ENCODE measurements at regions not wholly inside any gene's neighbourhood (a gene's known extent, or its start where the extent isn't known, plus 50 kb on each side); places are given as distances from the start of the nearest gene placed in this dataset.

DNA sequence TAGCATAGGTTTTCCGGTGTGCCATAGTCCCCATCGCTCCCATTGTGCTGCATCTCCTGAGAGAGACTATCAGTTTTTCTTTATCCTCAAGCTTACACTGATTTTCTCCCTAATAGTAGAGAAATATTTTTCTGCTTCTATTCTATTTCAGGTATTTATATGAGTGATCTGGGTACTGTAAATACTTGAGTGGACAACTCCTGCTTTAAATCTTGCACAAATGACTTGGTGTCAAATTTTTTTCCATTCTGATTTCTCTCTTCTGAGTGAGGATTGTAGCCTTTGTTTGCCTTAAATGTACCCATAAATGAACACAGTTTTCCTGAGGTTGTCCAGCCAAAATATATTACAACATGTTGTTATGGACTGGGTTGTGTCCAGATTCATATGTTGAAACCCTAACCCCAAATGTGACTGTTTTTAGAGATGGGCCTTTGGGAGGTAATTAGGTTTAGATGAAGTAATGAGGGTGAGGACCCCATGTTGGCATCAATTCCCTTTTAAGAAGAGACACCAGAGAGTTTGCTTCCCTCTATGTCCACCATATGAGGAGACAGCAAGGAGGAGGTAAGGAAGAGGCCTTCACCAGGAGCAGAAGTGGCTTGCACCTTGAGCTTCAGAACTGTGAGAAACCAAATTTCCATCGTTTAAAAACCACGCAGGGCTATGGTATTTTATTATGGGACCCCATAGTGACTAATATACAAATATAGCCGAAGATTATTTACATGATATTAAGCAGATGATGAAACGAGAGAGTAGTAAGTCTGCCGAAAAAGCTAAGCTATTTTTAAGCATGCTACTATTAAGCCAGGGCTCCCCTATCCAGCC is 336.4 kb upstream of the MPDZ start:
- H3K27ac ChIP-seq, result no peak overlapping the region
- no peak overlapping the region for H3K4me3 ChIP-seq
- no peak for ATAC-seq (replicated peaks in 6 of 8)
- no peaks in the 10 kb centered on the region for H3K4me1 ChIP-seq (replicated peaks in 1 of 2)
- whole genome bisulfite sequencing, 10 experiments, result 27 to 97% (median 68%) methylated on average over 1 to 6 of the region's 7 CpGs; no CpG with 5 or more reads in 1 of the 10 experiments
- in situ Hi-C loops (cut with MboI; ENCODE audit: low pct_unique_long_range_greater_than_20kb in 2 of 9, low sequenced_read_pairs in 9 of 9, unreplicated experiment in 9 of 9), result no loop called here

DNA sequence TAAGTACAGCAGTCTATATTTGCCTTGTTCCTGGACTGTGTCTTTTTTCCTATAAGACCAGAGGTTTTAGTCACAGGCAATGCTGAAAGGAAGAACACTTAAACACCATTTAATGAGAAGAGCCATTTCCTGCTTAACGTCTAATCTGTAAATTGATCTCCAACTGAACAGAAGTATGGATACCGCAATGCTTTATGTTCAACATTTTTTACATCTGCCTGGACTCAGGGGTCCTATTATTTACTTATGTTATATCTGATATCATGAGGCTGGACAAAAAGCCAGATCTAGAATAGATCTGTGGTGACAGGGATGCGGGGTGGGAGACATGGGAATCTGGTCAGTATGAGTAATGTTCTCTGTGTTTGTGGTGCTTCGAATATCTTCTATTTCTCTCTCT is 334.6 kb upstream of the MPDZ start:
- 60 to 100% (median 92%) methylated on average over 2 to 4 of the region's 4 CpGs; no CpG with 5 or more reads in 1 of the 10 experiments for WGBS, 10 experiments
- in situ Hi-C loops (cut with MboI; ENCODE audit: low pct_unique_long_range_greater_than_20kb in 2 of 9, low sequenced_read_pairs in 9 of 9, unreplicated experiment in 9 of 9), result no loop called here
- no peak overlapping the region for H3K4me3 ChIP-seq
- H3K4me1 ChIP-seq (replicated peaks in 1 of 2), result peaks cover 0 to 1% of the 10 kb centered on the region in 2 donors
- no peak for ATAC-seq (replicated peaks in 6 of 8)
- H3K27ac ChIP-seq, result no peak overlapping the region

DNA sequence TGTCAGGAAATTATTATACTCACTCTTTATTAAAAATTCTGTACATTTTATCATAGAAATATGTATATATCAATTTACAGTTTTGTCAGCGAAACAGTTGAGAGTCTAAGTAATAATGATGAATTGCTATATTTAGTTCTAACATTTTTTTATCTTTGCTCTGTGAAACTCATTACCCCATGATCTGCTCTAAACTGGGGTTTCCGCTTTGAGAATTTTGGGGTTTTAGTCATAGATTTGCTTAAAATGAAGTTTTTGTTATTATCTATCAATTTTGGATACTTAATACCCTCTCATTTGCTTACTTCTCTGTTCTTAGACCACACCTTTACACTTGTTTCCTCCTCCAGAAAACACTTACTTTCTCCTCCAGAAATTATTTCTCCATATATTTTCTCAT is 333.8 kb upstream of the MPDZ start:
- WGBS, 10 experiments, result 25 to 100% (median 89%) methylated on average over 1 to 2 of the region's 2 CpGs; no CpG with 5 or more reads in 1 of the 10 experiments
- ATAC-seq (replicated peaks in 6 of 8), result no peak
- in situ Hi-C loops (cut with MboI; ENCODE audit: low pct_unique_long_range_greater_than_20kb in 2 of 9, low sequenced_read_pairs in 9 of 9, unreplicated experiment in 9 of 9), result no loop called here

GRCh38 chr9:13608451-13608850 is 329.0 kb upstream of the MPDZ start:
- Histone ChIP-seq H3K4me1 (replicated peaks in 1 of 2) (peaks cover 15 to 16% of the 10 kb centered on the region in 2 donors), H3K27ac (no peak overlapping the region), H3K4me3 (peak overlapping the region in 3 of 5 donors; percentile 6 to 21 (median 12))
- in situ Hi-C loops (cut with MboI; ENCODE audit: low pct_unique_long_range_greater_than_20kb in 2 of 9, low sequenced_read_pairs in 9 of 9, unreplicated experiment in 9 of 9), result no loop called here
- 0 to 87% (median 34%) methylated on average over 1 to 6 of the region's 6 CpGs for WGBS, 10 experiments
- ATAC-seq (replicated peaks in 6 of 8), result peak in 4 of 8 experiments; percentile 21 to 43 (median 36)

More for the DNA sequence above, 333.8 kb upstream of the MPDZ start:
- Histone ChIP-seq H3K4me3 (no peak overlapping the region), H3K27ac (no peak overlapping the region), H3K4me1 (replicated peaks in 1 of 2) (peaks cover 6 to 9% of the 10 kb centered on the region in 2 donors)

- in situ Hi-C loops (cut with MboI; ENCODE audit: low pct_unique_long_range_greater_than_20kb in 2 of 9, low sequenced_read_pairs in 9 of 9, unreplicated experiment in 9 of 9), result no loop called here
- H3K27ac ChIP-seq, result peak overlapping the region in 1 of 2 donors; percentile 8
- peak overlapping the region in 3 of 5 donors; percentile 6 to 21 (median 12) for H3K4me3 ChIP-seq
- H3K4me1 ChIP-seq (replicated peaks in 1 of 2), result peaks cover 15 to 16% of the 10 kb centered on the region in 2 donors
- WGBS, 10 experiments, result 8 to 80% (median 23%) methylated on average over 1 to 5 of the region's 6 CpGs
- ATAC-seq (replicated peaks in 6 of 8), result peak in 5 of 8 experiments; percentile 65 to 84 (median 72)
Observed at GRCh38 chr9:13607481-13608441, 328.3 kb upstream of the MPDZ start.

DNA sequence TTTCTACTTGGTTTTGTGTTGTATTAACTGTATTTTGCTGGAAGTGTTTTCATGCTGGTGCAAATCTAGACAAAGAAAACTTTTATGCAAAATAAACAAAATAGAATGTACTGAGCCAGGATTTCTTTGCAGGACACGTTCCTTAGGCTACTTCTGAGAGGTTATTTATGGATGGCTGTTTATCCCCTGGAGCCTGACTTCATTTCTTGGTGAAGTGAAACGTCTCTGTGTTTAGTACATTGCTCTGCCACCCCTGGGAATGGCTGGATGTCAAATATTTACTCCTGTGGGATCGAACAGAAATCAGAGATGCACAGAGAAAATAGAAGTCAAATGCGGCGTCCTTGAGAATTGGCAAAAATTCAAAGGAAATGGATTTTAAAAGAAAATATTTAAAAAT is 327.1 kb upstream of the MPDZ start:
- H3K27ac ChIP-seq, result no peak overlapping the region
- WGBS, 10 experiments, result 7 to 85% (median 51%) methylated on average over 3 to 5 of the region's 5 CpGs

GRCh38 chr9:13603921-13604320 is 324.4 kb upstream of the MPDZ start:
- in situ Hi-C loops (cut with MboI; ENCODE audit: low pct_unique_long_range_greater_than_20kb in 2 of 9, low sequenced_read_pairs in 9 of 9, unreplicated experiment in 9 of 9), result no loop called here
- Histone ChIP-seq H3K4me3 (no peak overlapping the region), H3K4me1 (replicated peaks in 1 of 2) (peaks cover 13 to 15% of the 10 kb centered on the region in 2 donors), H3K27ac (no peak overlapping the region)
- WGBS, 10 experiments, result 0 to 100% (median 79%) methylated on average over 1 to 3 of the region's 3 CpGs; no CpG with 5 or more reads in 3 of the 10 experiments
- ATAC-seq (replicated peaks in 6 of 8), result no peak

More for the DNA sequence above, 327.1 kb upstream of the MPDZ start:
- ATAC-seq (replicated peaks in 6 of 8), result peak in 1 of 8 experiments; percentile 40
- H3K4me3 ChIP-seq, result no peak overlapping the region
- peaks cover 15 to 16% of the 10 kb centered on the region in 2 donors for H3K4me1 ChIP-seq (replicated peaks in 1 of 2)
- in situ Hi-C loops (cut with MboI; ENCODE audit: low pct_unique_long_range_greater_than_20kb in 2 of 9, low sequenced_read_pairs in 9 of 9, unreplicated experiment in 9 of 9), result no loop called here

- ATAC-seq (replicated peaks in 6 of 8), result no peak
- no peaks in the 10 kb centered on the region for H3K4me1 ChIP-seq (replicated peaks in 1 of 2)
- H3K27ac ChIP-seq, result no peak overlapping the region
- in situ Hi-C loops (cut with MboI; ENCODE audit: low pct_unique_long_range_greater_than_20kb in 2 of 9, low sequenced_read_pairs in 9 of 9, unreplicated experiment in 9 of 9), result loop anchor here in 1 of 9 experiments (25.0 kb wide), 1 partner anchor 89 kb away; no protein-coding TSS in a partner anchor
- no peak overlapping the region for H3K4me3 ChIP-seq
Observed at GRCh38 chr9:13598738-13599137, 319.2 kb upstream of the MPDZ start.

DNA sequence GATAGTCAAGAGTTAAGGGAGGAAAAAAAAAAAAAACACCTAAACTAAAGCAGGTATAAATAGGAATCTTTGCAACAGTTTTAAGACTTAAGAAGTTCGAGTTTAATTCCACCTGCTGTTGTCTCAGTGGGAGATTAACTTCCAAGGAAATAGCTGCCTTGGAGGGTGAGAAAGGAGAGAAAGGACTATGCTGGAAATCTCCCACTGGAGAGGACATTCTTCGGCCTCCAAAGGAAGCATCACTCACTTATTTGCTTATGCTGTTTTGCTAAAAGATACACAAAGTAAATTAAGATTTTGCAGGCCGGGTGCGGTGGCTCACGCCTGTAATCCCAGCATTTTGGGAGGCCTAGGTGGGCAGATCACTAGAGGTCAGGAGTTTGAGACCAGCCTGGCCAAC is 317.9 kb upstream of the MPDZ start:
- H3K4me1 ChIP-seq (replicated peaks in 1 of 2), result no peaks in the 10 kb centered on the region
- no peak overlapping the region for H3K4me3 ChIP-seq
- WGBS, 10 experiments, result 20 to 82% (median 77%) methylated on average over 1 to 5 of the region's 5 CpGs; no CpG with 5 or more reads in 2 of the 10 experiments
- no peak overlapping the region for H3K27ac ChIP-seq
- in situ Hi-C loops (cut with MboI; ENCODE audit: low pct_unique_long_range_greater_than_20kb in 2 of 9, low sequenced_read_pairs in 9 of 9, unreplicated experiment in 9 of 9), result loop anchor here in 1 of 9 experiments (25.0 kb wide), 1 partner anchor 90 kb away; no protein-coding TSS in a partner anchor
- ATAC-seq (replicated peaks in 6 of 8), result no peak

DNA sequence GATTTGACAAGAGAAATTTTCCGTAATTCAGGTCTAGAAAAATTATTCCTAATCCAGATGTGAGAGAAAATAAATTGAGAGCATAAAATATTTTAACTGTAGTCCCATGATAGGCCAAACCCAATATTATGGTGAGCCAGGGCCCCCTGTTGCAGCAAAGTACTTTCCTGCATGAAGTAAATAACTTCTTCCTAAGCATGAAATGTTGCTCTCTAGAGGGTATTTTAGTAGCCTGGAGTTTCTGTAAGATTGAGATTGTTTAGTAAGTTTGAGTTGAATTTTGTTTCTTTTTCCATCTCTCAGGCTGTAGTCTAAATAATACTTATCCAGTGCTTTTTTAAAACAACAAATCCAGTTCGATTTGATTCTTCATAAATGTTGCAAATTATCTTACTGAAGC is 317.5 kb upstream of the MPDZ start:
- in situ Hi-C loops (cut with MboI; ENCODE audit: low pct_unique_long_range_greater_than_20kb in 2 of 9, low sequenced_read_pairs in 9 of 9, unreplicated experiment in 9 of 9), result loop anchor here in 1 of 9 experiments (25.0 kb wide), 1 partner anchor 90 kb away; no protein-coding TSS in a partner anchor

DNA sequence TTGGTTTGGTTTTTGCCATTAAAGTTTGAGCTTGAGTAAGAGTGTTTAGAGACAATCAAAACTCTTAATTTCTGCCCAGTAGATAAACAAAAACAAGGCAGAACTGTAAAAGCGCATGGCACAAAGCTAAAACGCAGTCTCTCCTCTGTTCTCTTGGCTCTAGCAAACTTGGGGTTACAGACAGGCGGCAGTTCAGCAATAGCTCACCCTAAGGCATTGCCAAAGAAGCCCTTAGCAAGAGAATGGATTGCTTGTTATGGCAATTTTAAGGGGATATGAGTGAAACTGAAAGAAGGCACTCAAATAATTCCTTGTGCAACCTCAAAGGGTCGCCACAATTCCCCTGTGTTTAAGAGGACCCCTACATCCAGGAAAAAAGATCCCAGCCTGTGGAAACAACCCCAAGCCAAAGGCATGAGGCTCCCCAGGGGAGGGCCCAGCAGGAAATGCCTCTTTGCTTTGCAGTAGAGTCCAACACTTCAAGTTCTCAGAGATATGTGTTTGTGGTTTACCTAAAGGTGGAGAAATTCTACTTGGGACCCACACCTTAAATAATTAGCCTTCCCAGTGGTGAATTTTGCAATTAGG is 317.0 kb upstream of the MPDZ start:
- in situ Hi-C loops (cut with MboI; ENCODE audit: low pct_unique_long_range_greater_than_20kb in 2 of 9, low sequenced_read_pairs in 9 of 9, unreplicated experiment in 9 of 9), result loop anchor here in 1 of 9 experiments (25.0 kb wide), 1 partner anchor 91 kb away; no protein-coding TSS in a partner anchor
- 30 to 86% (median 68%) methylated on average over 1 to 4 of the region's 4 CpGs; no CpG with 5 or more reads in 2 of the 10 experiments for WGBS, 10 experiments
- Histone ChIP-seq H3K4me3 (no peak overlapping the region), H3K4me1 (replicated peaks in 1 of 2) (peaks cover 3 to 8% of the 10 kb centered on the region in 2 donors), H3K27ac (no peak overlapping the region)
- ATAC-seq (replicated peaks in 6 of 8), result no peak

More for the DNA sequence above, 317.5 kb upstream of the MPDZ start:
- no peak for ATAC-seq (replicated peaks in 6 of 8)
- WGBS, 10 experiments, result 0 to 100% (median 65%) methylated on average over 1 to 2 of the region's 2 CpGs; no CpG with 5 or more reads in 1 of the 10 experiments
- Histone ChIP-seq H3K4me1 (replicated peaks in 1 of 2) (peaks cover 0 to 3% of the 10 kb centered on the region in 2 donors), H3K27ac (no peak overlapping the region), H3K4me3 (no peak overlapping the region)

GRCh38 chr9:13590996-13591395 is 311.5 kb upstream of the MPDZ start:
- peaks cover 36 to 40% of the 10 kb centered on the region in 2 donors for H3K4me1 ChIP-seq (replicated peaks in 1 of 2)
- no peak overlapping the region for H3K27ac ChIP-seq
- no peak for ATAC-seq (replicated peaks in 6 of 8)
- in situ Hi-C loops (cut with MboI; ENCODE audit: low pct_unique_long_range_greater_than_20kb in 2 of 9, low sequenced_read_pairs in 9 of 9, unreplicated experiment in 9 of 9), result loop anchor here in 1 of 9 experiments (25.0 kb wide), 1 partner anchor 96 kb away; no protein-coding TSS in a partner anchor
- H3K4me3 ChIP-seq, result no peak overlapping the region
- WGBS, 10 experiments, result 0 to 100% (median 67%) methylated on average over 1 of the region's 1 CpG; no CpG with 5 or more reads in 1 of the 10 experiments

Measured in motor neuron (in vitro differentiated cells).